SH-SY5Y (cell line): ENCODE measurements at regions not wholly inside any gene's neighbourhood (a gene's known extent, or its start where the extent isn't known, plus 50 kb on each side); places are given as distances from the start of the nearest gene placed in this dataset.

Source experiments
- GATA2 ChIP-seq: IDR thresholded peaks from 2 replicates; pipeline ENCODE4 v1.6.1; 2011; ENCODE audit warnings: mild to moderate bottlenecking, low read depth, low read length
- GATA3 ChIP-seq: IDR thresholded peaks from 2 replicates; pipeline ENCODE4 v1.6.1; 2011; ENCODE audit warnings: low read depth, mild to moderate bottlenecking, low read length, moderate library complexity

DNA sequence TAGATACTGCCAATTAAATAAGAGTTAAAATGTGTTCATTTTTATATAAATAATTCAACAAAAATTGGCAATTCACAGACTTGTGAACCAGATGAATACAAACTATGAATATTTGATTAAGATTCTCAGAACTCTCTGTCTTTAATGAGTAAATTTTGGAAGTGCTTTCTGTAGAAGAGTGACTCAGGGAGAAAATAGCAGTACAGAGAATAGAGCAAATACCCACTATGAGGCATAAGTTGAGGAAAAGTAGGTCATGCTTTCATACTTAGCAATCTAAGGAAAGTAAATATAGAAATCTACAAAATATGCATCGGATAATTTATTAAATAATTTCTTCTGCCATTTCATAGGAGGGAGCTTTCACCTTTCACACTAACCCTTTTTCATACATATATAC, 117.7 kb upstream of the TMEM106B start:
- TF ChIP-seq GATA3: no peak
- TF ChIP-seq GATA2: no peak
